Activated CD4-positive, CD25-positive, alpha-beta regulatory T cell treated with anti-CD3 and anti-CD28 coated beads, Interleukin-2, amount 50 U/mL, for 24 hours (primary cell): ENCODE measurements at regions not wholly inside any gene's neighbourhood (a gene's known extent, or its start where the extent isn't known, plus 50 kb on each side); places are given as distances from the start of the nearest gene placed in this dataset.

Experiments used
- ATAC-seq, 2 donors: fragments of 150-1000 bp; cut with Tn5 transposase; one replicate each; pipeline ENCODE4 v1.10.0; 2021; ENCODE audit warnings: mild to moderate bottlenecking in 1 of 2, moderate library complexity in 1 of 2

DNA sequence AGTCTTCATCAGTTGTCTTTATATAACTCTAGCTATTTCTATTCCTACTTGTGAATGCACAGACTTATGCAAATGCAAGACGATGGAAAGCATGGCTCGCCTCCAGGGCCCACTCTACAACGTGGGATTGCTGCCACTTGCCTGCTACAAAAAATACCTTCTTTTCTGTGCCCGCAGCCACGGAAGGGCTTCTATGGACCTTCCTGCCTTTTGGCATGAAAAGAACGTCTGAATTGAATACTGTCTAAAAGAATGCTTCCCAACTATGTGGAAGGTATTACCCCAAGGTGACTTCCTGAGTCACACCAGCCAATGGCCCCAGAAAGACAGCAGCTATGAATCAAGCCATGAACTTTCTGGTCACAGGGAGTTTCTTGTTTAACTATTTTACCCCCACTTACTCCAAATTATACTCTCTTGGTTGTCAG is 261.2 kb downstream of the HIVEP2 start:
- ATAC-seq = no peak

DNA sequence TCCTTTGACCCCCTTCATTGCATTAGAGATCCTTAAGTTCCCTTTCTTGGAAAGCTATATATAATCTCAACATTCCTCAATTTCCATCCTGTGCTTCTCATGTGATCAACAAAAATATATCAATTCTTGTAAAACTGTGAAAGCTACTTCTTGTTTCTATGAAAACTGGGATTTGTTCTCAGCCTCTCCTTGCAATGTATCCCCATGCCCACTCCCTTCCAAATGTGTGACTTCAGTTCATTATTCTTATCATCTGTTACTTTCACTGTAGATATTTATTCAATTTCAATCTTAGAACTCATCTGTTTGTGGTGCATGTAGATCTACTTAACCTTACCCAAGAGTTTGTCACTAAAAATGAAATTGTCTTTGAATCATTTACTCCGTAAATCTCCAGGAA is 260.6 kb downstream of the HIVEP2 start:
- ATAC-seq = no peak

DNA sequence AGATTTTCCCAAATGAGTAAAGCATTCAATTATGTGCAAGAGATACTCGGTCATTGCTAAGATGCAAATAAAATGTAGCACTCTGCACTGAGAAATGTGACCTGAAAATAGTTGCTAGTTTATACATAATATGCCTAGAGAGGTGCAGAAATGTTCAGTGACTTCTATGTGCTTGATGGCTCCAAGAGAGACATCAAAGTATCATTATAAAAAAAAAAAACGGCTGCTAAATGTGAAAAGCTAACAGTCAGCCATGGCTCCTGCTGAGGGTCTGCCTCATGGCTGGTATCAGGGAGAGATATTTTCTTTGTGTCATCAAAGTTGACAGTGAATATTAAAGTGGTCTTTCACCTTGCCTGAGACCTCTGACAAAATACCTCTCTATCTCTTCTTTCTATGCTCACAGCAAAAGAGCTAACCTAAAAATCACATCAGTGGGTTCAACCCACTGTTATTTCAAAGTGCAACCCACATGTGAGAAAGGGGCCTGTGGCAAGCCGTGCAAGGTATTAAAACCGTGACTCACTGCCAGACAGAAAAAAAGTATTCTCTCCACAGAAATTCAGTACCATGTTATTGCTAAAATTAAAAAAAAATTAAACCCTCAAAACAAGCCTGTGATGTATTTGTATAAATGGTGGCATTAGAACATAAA is 259.0 kb downstream of the HIVEP2 start:
- no peak for ATAC-seq

DNA sequence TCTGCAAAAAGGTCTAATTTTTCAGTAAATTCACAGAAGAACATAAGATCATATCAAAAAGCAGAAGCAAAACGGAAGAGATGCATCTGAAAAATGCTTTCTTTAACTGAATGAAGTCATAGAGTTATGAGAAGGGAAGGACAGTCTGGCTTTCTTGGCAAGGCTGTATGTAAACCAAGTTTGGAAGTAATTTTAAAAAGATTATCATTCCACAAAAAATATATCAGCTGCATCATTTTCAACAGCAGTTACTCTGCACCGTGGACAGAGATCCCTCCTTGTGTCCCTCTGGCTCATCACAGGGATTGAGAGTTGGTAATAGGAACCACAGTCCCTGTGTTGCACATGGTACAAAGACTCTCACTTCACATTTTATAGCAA is 258.5 kb downstream of the HIVEP2 start:
- no peak for ATAC-seq

DNA sequence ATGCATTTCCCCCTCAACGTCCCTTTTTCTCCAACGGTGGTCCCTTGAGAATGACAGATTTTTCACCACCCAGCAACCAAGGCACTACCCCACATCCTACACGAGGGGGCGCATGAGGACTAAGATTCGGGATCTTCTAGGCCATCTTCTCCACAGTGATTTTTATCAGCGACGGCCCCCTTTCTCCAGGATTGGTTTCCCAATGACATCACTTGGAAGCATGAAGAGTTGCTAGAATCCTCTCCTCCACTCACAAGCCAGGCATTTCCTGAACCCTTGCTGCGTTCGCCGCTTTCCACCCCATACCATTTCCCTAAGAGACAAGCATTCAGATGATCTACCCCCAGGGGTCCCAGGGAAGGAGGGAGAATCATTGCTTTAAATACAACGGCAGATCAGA is 252.0 kb downstream of the HIVEP2 start:
- peak; percentile 60 to 65 for ATAC-seq

DNA sequence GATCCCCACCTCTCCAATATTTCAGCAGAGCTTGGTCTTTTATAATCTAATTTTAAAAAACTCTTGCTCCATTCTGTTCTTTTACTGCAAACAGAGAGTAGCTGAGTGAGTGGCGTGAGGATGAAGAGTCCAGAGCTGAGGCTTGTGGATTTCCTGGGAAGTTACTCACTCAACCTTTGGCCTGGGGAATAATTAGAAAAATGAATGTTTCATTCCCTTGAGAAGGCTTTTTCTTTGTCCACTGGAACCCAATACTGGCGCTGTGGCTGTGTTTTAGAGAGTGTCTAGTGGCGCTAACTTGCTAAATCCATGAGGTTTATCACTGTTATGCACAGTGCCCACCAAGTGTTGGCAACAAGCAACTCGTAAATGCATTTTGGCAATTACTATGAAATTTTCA is 251.5 kb downstream of the HIVEP2 start:
- no peak for ATAC-seq

DNA sequence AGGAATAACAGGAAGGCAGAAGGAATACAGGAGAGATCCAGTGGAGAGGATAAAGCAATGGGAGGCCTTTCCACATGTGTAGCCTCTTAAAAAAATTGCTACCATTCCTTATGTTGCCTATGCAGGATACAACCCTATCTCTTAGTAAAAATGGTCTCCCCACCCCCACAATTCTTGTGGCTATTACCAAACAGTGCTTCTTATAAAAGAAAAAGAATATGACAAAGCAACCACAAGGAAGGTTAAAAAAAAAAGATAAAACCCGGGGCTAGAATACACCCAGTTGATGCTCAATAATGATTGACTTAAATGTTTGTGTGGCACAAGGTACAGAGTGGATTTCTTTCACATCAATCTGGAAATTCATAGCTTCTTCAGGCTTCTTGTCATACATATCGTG is 250.9 kb downstream of the HIVEP2 start:
- peak in 1 of 2 donors; percentile 39 for ATAC-seq

DNA sequence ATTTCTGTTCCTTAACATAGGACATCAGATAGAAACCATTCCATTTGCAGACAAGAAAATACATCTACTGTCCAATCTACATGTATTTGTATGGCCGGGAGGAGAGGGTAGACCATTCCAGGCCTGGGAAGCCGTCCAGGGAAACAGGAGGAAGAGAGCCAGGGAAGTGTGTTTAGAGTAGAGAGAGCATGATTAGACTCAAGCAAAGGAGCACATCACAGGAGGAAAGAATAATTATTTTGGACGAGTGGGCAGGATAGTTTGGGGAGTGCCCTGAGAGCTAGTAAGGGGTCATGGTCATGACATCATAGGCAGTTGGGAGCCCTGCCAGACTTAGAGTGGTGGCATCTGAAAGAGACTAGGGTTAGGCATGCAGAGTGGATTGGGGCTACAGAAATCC is 250.0 kb downstream of the HIVEP2 start:
- no peak for ATAC-seq

DNA sequence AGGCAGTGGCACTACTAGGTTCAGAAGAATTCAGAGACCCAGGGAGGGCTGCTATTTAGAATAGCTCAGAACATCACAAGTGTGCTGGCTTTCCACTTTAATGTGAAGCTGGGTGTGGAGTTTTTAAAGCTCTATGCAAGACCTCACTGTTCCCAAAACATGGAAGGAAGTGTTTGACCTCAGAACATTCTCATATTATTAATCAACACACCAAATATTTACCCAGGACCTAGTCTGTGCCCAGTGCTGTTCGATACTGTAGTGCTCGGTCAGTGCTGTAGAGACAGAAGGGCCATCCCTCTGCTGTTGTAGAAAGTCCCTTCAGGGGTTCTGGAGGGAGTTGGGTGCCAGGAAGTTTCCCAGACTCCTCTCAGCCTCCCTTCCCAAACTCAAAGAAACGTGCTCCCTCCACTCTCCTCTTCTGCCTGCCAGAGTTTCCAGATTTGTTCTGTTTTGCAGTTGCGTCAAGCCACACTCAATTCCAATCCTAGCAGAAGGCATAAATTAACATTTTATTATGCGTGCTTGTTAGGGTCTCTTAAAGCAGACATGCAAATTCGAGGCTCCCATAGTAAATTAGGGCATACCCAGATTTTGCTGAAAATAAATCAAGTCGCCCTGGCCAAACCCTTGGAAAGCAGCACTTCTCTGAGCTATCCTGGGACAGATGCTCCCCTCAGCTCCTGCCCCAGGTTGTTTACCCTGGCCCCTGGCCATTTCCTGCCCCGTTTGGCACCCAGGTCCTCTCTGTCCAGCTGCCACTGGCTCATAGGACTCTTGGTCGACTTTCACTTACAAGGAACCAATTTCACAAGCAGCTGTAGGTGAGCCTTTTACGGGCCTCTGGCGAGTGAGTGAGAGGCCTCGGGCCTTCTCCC is 248.6 kb downstream of the HIVEP2 start:
- no peak for ATAC-seq

DNA sequence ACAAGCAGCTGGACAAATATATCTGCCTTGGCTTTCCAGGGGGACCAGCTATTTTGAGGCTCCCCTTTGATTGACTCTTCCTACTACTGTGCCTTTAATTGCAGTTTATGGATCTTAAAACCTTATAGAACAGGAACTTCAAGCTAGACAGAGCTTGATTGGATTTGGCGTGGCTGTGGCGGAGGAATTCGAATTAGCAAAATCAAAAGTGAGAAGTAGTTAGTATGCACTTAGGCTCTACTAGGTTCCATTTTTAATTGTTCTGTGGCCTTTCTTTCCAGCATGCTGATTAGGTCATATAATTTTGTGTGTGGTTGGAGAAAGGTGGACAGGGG is 248.0 kb downstream of the HIVEP2 start:
- no peak for ATAC-seq

DNA sequence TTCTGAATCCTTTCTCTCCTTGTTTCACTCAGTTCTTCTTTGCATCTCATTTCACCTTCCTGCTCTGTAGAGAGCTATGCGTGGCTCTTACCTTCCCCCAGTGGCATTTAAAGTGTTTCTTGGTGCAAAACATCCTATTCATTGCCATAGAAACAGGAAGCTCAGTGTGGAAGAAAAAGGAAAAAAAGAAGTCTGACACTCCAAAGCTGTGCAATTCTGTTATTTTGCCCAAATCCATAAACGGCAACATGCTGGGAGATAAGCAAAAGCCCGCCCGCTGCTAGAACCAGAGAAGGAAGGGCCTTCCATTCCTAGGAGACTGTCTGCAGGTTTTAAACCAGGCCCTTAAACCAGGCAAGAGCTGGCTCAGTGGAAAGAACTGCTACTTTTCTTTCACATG is 247.1 kb downstream of the HIVEP2 start:
- no peak for ATAC-seq

DNA sequence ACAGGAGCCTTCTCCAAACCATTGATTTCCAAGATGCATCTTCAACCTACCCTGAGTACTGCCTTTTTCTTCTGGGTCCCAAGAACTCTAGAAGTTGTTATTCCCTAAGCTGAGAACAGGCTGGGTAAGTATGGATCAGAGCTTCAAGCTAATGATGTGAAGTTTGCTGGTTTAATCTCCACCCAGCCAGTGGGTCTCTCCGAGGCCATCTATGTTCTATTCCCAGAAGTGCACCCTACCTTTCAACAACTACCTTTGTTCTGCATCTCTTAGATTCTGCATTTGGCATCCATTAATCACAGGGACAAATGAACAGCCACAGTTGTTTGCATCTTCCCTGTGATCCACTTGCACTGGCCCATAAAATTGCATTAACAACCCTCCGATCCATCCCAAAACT is 246.2 kb downstream of the HIVEP2 start:
- ATAC-seq = no peak

DNA sequence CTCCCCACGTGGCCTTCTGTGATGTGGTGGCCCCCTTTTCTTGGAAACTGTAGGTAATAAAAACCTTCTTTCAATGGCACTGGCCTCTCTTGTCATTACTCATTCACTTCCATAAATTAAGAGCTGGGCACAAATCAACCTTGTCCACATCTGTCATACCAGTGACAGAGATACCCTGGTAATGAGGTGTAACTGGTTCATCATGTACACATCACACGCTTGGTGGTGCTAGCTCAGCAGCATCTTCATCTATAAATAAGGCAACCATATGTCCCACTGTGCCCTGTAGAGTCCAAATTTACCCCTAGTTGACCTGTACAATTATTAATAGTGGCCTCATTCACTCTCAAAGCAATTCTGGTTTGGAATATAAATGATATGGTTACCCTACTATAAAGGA is 245.6 kb downstream of the HIVEP2 start:
- peak in 1 of 2 donors; percentile 20 for ATAC-seq

DNA sequence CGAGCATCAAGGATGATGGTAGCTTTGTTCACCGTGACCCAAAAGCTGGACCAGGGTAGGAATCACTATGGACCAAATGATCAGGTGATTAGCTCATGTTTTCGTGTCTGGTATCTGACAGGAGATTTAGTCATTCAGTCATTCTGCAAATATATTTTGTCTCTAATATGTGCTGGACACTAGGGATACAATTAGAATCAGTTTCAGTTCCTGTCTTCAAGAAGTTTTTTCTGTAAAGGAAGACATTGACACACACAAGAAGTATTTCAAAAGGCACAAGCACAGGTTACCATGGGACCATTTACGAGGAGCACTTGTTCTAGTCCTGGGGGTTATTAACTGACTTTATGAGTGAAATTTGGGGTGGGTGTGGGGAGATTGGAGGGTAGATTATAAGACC is 244.9 kb downstream of the HIVEP2 start:
- ATAC-seq = no peak

DNA sequence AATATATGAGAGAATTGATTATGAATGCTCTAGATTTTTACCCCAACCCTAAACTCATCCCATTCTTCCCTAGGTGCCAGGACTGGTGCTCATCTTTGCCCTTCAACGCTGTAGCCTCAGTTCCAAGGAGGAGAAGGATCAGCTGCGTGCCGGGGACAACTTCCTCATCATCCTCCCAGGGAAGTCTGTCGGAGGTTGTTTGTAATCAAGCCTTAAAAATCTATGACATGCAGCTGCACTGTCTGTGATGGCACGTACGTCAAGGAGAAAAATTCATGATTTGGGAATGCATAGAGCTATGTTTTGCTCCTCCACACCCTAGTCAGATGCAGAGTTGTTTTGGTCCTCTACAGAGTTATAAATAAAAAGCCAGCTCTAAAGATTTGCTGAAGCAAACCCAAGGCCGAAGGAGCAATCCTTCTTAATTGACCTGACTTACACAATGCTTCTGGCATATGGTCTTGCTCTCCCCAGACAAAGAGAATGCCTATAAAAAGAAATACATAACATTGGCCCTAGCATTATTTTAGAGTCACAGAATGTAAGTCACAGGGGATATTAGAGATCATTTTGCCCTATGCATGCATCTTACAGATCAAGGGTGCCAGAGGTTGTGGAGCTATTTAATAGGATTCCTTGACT is 244.2 kb downstream of the HIVEP2 start:
- no peak for ATAC-seq
